Keratinocyte (primary cell): ENCODE measurements at regions not wholly inside any gene's neighbourhood (a gene's known extent, or its start where the extent isn't known, plus 50 kb on each side); places are given as distances from the start of the nearest gene placed in this dataset.

Experiments used
- DNase-seq: peaks from one replicate; pipeline ENCODE4 v3.0.0-alpha.2; 2011; ENCODE audit warnings: low read depth, missing footprints, low spot score
- FAIRE-seq: peaks from 2 replicates; lab custom pipeline; 2011; peaks lifted over from hg19 to GRCh38; lab: Jason Lieb, UNC
- H2AFZ ChIP-seq: 2 replicates; pipeline ENCODE4 v1.6.0; 2012; ENCODE audit warnings: low read length, control low read depth, inconsistent platforms; ENCODE audit not compliant: control insufficient read depth
- H3K27ac ChIP-seq: 2 replicates; pipeline ENCODE4 v1.5.1; 2011; ENCODE audit warnings: low read length; ENCODE audit not compliant: control insufficient read depth, insufficient read depth
- H3K27me3 ChIP-seq: 3 replicates; pipeline ENCODE4 v1.6.0; 2011; ENCODE audit warnings: low read length; ENCODE audit not compliant: control insufficient read depth, insufficient read depth; ENCODE audit errors: extremely low read depth
- H3K36me3 ChIP-seq, 2 experiments: 2 replicates in 1 of 2; 3 replicates in 1 of 2; pipeline ENCODE4 v1.5.1; 2011; ENCODE audit warnings: low read length in 2 of 2, mild to moderate bottlenecking in 1 of 2; ENCODE audit not compliant: control insufficient read depth in 2 of 2, insufficient read depth in 2 of 2; ENCODE audit errors: extremely low read depth in 1 of 2
- H3K4me1 ChIP-seq: 3 replicates; pipeline ENCODE4 v1.5.1; 2011; ENCODE audit warnings: low read length; ENCODE audit not compliant: control insufficient read depth, insufficient read depth; ENCODE audit errors: extremely low read depth
- H3K4me2 ChIP-seq: 3 replicates; pipeline ENCODE4 v1.6.0; 2011; ENCODE audit warnings: low read depth, low read length; ENCODE audit not compliant: control insufficient read depth, insufficient read depth; ENCODE audit errors: extremely low read depth
- H3K4me3 ChIP-seq, 3 experiments: fragments of 200-600 bp in 1 of 3; sonication (generic) in 1 of 3; 2 replicates in 2 of 3; 3 replicates in 1 of 3; pipeline ENCODE4 v1.5.1; 2011 to 2016; ENCODE audit warnings: low read length in 3 of 3, mild to moderate bottlenecking in 3 of 3, control low read depth in 2 of 3, inconsistent platforms in 1 of 3, low read depth in 1 of 3, mixed read lengths in 1 of 3, mixed run types in 1 of 3, moderate library complexity in 1 of 3; ENCODE audit not compliant: control insufficient read depth in 2 of 3, insufficient read depth in 2 of 3; ENCODE audit errors: extremely low read depth in 1 of 3
- H3K79me2 ChIP-seq: 2 replicates; pipeline ENCODE4 v1.6.0; 2012; ENCODE audit warnings: low read length; ENCODE audit not compliant: control insufficient read depth, insufficient read depth
- H3K9ac ChIP-seq: 3 replicates; pipeline ENCODE4 v1.6.0; 2011; ENCODE audit warnings: low read length; ENCODE audit not compliant: control insufficient read depth, insufficient read depth; ENCODE audit errors: extremely low read depth
- H3K9me1 ChIP-seq: 3 replicates; pipeline ENCODE4 v1.6.0; 2011; ENCODE audit warnings: low read length; ENCODE audit not compliant: control insufficient read depth, insufficient read depth; ENCODE audit errors: extremely low read depth
- H3K9me3 ChIP-seq: 2 replicates; pipeline ENCODE4 v1.5.1; 2012; ENCODE audit warnings: low read depth, low read length; ENCODE audit not compliant: control insufficient read depth
- H4K20me1 ChIP-seq: 3 replicates; pipeline ENCODE4 v1.6.0; 2011; ENCODE audit warnings: low read length; ENCODE audit not compliant: control insufficient read depth, insufficient read depth; ENCODE audit errors: extremely low read depth
- EZH2 ChIP-seq: IDR thresholded peaks from one replicate; pipeline ENCODE4 v1.6.1; 2012; ENCODE audit warnings: inconsistent platforms, mild to moderate bottlenecking, low read length, moderate library complexity
- dilution Hi-C: fragments of 300-500 bp; cut with MboI; formaldehyde crosslinking; loops from one replicate; pipeline ENCODE4 v1.7.0; 2020; ENCODE audit warnings: low sequenced_read_pairs; ENCODE audit not compliant: extremely low pct_ligation_motif_present
- TF ChIP-seq, protein P1 (sequence below), 3 experiments: IDR thresholded peaks in 1 of 3; conservative IDR thresholded peaks in 1 of 3; optimal IDR thresholded peaks in 1 of 3; 2 replicates in 2 of 3; 3 replicates in 1 of 3; pipeline versions ENCODE3 to v1.5.1; 2011; ENCODE audit warnings: low read length in 3 of 3, mild to moderate bottlenecking in 3 of 3, moderate library complexity in 2 of 3, control low read depth in 1 of 3, inconsistent platforms in 1 of 3; ENCODE audit not compliant: insufficient read depth in 2 of 3; ENCODE audit errors: extremely low read depth in 1 of 3

DNA sequence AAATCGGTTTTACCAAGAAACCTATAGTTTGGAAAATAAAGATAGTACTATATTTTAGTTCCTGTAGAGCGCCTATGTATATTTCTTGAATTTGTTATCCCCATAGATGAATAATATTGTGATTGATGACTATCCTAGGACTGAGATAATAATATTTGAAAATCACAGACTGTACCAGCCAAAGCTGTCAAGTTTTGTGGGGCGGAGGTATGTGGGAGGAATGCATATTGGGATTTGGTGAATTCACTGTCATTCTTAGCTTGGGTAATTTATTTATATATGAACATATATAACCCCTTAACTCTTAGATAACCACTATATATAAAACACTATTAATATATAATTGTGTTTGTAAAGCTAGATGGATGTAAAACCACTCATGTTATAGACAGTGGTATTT lies 205.5 kb upstream of the ARSJ start:
- Histone ChIP-seq H2AFZ (no peak overlapping the region), H3K9ac (no peak overlapping the region), H3K79me2 (no peaks in the 10 kb centered on the region), H3K27me3 (no peaks in the 10 kb centered on the region), H3K27ac (no peak overlapping the region), H3K9me3 (no peaks in the 10 kb centered on the region), H3K36me3 (no peaks in the 10 kb centered on the region), H3K4me3 (no peak overlapping the region), H4K20me1 (no peaks in the 10 kb centered on the region), H3K4me2 (no peak overlapping the region), H3K9me1 (no peaks in the 10 kb centered on the region), H3K4me1 (no peaks in the 10 kb centered on the region)
- FAIRE-seq (no peak), DNase-seq (no peak)
- dilution Hi-C loops, result no loop called here
- TF ChIP-seq EZH2, result no peak
- TF ChIP-seq, protein P1, sequence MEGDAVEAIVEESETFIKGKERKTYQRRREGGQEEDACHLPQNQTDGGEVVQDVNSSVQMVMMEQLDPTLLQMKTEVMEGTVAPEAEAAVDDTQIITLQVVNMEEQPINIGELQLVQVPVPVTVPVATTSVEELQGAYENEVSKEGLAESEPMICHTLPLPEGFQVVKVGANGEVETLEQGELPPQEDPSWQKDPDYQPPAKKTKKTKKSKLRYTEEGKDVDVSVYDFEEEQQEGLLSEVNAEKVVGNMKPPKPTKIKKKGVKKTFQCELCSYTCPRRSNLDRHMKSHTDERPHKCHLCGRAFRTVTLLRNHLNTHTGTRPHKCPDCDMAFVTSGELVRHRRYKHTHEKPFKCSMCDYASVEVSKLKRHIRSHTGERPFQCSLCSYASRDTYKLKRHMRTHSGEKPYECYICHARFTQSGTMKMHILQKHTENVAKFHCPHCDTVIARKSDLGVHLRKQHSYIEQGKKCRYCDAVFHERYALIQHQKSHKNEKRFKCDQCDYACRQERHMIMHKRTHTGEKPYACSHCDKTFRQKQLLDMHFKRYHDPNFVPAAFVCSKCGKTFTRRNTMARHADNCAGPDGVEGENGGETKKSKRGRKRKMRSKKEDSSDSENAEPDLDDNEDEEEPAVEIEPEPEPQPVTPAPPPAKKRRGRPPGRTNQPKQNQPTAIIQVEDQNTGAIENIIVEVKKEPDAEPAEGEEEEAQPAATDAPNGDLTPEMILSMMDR (optimal IDR thresholded peaks at IDR 0.05 in 1 of 3, IDR thresholded peaks at IDR 0.05 in 1 of 3, conservative IDR thresholded peaks at IDR 0.05 in 1 of 3; ENCODE audit: extremely low read depth in 1 of 3, insufficient read depth in 2 of 3, low read length in 3 of 3), result no peak

DNA sequence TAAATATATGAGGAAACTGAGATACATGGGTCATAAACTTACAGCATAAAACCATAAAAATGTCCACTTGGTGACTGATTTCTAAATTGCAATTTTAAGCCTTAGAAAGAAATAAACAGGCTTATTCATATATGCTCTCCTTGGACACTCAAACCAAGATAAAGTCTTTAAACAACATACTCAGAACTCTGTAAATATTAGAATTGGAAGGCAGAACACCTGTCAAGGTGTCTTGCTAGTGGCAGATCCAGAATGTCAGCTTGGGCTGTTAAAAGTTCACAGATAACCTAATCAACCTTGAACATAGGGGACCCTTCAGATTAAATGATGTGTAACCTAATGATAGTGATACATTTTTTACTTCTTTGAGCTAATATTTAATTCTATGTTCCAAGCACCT lies 208.1 kb upstream of the ARSJ start:
- FAIRE-seq, result no peak
- TF ChIP-seq EZH2, result no peak
- TF ChIP-seq, protein P1 (optimal IDR thresholded peaks at IDR 0.05 in 1 of 3, IDR thresholded peaks at IDR 0.05 in 1 of 3, conservative IDR thresholded peaks at IDR 0.05 in 1 of 3; ENCODE audit: extremely low read depth in 1 of 3, insufficient read depth in 2 of 3, low read length in 3 of 3), result no peak
- no peak overlapping the region for H2AFZ ChIP-seq
- dilution Hi-C loops, result no loop called here
- no peaks in the 10 kb centered on the region for H3K9me1 ChIP-seq
- H3K4me1 ChIP-seq, result no peaks in the 10 kb centered on the region
- no peaks in the 10 kb centered on the region for H3K9me3 ChIP-seq
- H4K20me1 ChIP-seq, result no peaks in the 10 kb centered on the region
- no peak overlapping the region for H3K4me2 ChIP-seq
- no peaks in the 10 kb centered on the region for H3K27me3 ChIP-seq
- no peak for DNase-seq
- H3K79me2 ChIP-seq, result no peaks in the 10 kb centered on the region
- no peak overlapping the region for H3K27ac ChIP-seq
- H3K9ac ChIP-seq, result no peak overlapping the region
- H3K36me3 ChIP-seq, result no peaks in the 10 kb centered on the region
- H3K4me3 ChIP-seq, result no peak overlapping the region
